WTC11 (cell line): ENCODE measurements at regions not wholly inside any gene's neighbourhood (a gene's known extent, or its start where the extent isn't known, plus 50 kb on each side); places are given as distances from the start of the nearest gene placed in this dataset.

Source experiments
- ATAC-seq: fragments of 200-7000 bp; cut with Tn5 transposase; 2 replicates; pipeline ENCODE4 v1.10.0; 2021; ENCODE audit warnings: mild to moderate bottlenecking, moderate library complexity
- CTCF ChIA-PET: fragments of 300-600 bp; sonication (Branson Sonifier 250); formaldehyde crosslinking; loops from one replicate; lab custom pipeline; 2021; ENCODE audit warnings: antibody characterized with exemption; lab: Charles Lee
- POLR2A ChIA-PET: fragments of 350-600 bp; sonication (Branson Sonifier 250); formaldehyde crosslinking; loops from one replicate; lab custom pipeline; 2021; ENCODE audit warnings: antibody characterized with exemption; lab: Charles Lee
- DNase-seq: peaks from one replicate; pipeline ENCODE4 v3.0.0; 2021; ENCODE audit warnings: low spot score
- H3K27ac Mint-ChIP-seq: 2 replicates; pipeline ENCODE4 v1.8.0; 2021; ENCODE audit warnings: mixed read lengths
- H3K27me3 Mint-ChIP-seq: 2 replicates; pipeline ENCODE4 v1.8.0; 2021; ENCODE audit warnings: low read depth, mild to moderate bottlenecking, moderate library complexity, mixed read lengths
- H3K36me3 Mint-ChIP-seq: 2 replicates; pipeline ENCODE4 v1.8.0; 2021; ENCODE audit warnings: mixed read lengths
- H3K4me1 Mint-ChIP-seq: 2 replicates; pipeline ENCODE4 v1.8.0; 2022; ENCODE audit warnings: mixed read lengths
- H3K4me3 Mint-ChIP-seq: 2 replicates; pipeline ENCODE4 v1.8.0; 2021; ENCODE audit warnings: mild to moderate bottlenecking, moderate library complexity, mixed read lengths
- H3K9me3 Mint-ChIP-seq: 2 replicates; pipeline ENCODE4 v1.8.0; 2021; ENCODE audit warnings: mixed read lengths
- FOXP1 ChIP-seq: sonication (generic); formaldehyde crosslinking; IDR thresholded peaks from 2 replicates; pipeline ENCODE4 v1.8.0; 2022; ENCODE audit warnings: missing genetic modification reagents, mild to moderate bottlenecking, moderate library complexity, borderline replicate concordance
- GRHL2 ChIP-seq: fragments of 250-450 bp; sonication (Bioruptor Pico); IDR thresholded peaks from 2 replicates; pipeline ENCODE4 v1.8.0; 2022; ENCODE audit warnings: mild to moderate bottlenecking, moderate library complexity; ENCODE audit not compliant: insufficient replicate concordance, severe bottlenecking
- HMGA2 ChIP-seq: fragments of 250-450 bp; sonication (Bioruptor Pico); IDR thresholded peaks from 2 replicates; pipeline ENCODE4 v1.4.0; 2021; ENCODE audit warnings: mild to moderate bottlenecking, moderate library complexity
- NR3C1 ChIP-seq: sonication (generic); formaldehyde crosslinking; conservative IDR thresholded peaks from 2 replicates; pipeline ENCODE4 v1.8.1; 2023; ENCODE audit warnings: low read depth, mild to moderate bottlenecking, missing genetic modification reagents
- SOX15 ChIP-seq: fragments of 250-450 bp; sonication (Bioruptor Pico); IDR thresholded peaks from 2 replicates; pipeline ENCODE4 v1.9.0; 2021; ENCODE audit warnings: mild to moderate bottlenecking
- TEAD4 ChIP-seq: sonication (generic); formaldehyde crosslinking; IDR thresholded peaks from 2 replicates; pipeline ENCODE4 v1.8.0; 2022; ENCODE audit warnings: mild to moderate bottlenecking, missing genetic modification reagents
- ZNF317 ChIP-seq: sonication (generic); formaldehyde crosslinking; IDR thresholded peaks from 2 replicates; pipeline ENCODE4 v1.8.1; 2023; ENCODE audit warnings: low read depth, mild to moderate bottlenecking, moderate library complexity, missing genetic modification reagents, borderline replicate concordance
- ZNF396 ChIP-seq: fragments of 250-450 bp; sonication (Bioruptor Pico); IDR thresholded peaks from 2 replicates; pipeline ENCODE4 v1.8.0; 2021; ENCODE audit warnings: mild to moderate bottlenecking, moderate library complexity, borderline replicate concordance
- ZNF416 ChIP-seq: fragments of 250-450 bp; sonication (Bioruptor Pico); IDR thresholded peaks from 2 replicates; pipeline ENCODE4 v1.9.0; 2021; ENCODE audit warnings: mild to moderate bottlenecking, inconsistent platforms
- TF ChIP-seq, protein P1 (sequence below): sonication (generic); formaldehyde crosslinking; conservative IDR thresholded peaks from 2 replicates; pipeline ENCODE4 v1.8.1; 2023; ENCODE audit warnings: mild to moderate bottlenecking, low read depth, missing genetic modification reagents, moderate library complexity
- TF ChIP-seq, protein P2 (sequence below): sonication (generic); formaldehyde crosslinking; IDR thresholded peaks from 2 replicates; pipeline ENCODE4 v1.8.0; 2023; ENCODE audit warnings: missing genetic modification reagents
- TF ChIP-seq, protein P3 (sequence below): sonication (generic); formaldehyde crosslinking; IDR thresholded peaks from 2 replicates; pipeline ENCODE4 v1.8.0; 2022; ENCODE audit warnings: mild to moderate bottlenecking, missing genetic modification reagents
- TF ChIP-seq, protein P4 (sequence below): fragments of 250-450 bp; sonication (Bioruptor Pico); IDR thresholded peaks from 2 replicates; pipeline ENCODE4 v1.9.0; 2021; ENCODE audit warnings: mild to moderate bottlenecking, borderline replicate concordance
- TF ChIP-seq, protein P5 (sequence below): sonication (generic); formaldehyde crosslinking; conservative IDR thresholded peaks from 2 replicates; pipeline ENCODE4 v1.8.1; 2022; ENCODE audit warnings: mild to moderate bottlenecking, missing genetic modification reagents
- TF ChIP-seq, protein P6 (sequence below): sonication (generic); formaldehyde crosslinking; IDR thresholded peaks from 2 replicates; pipeline ENCODE4 v1.8.0; 2023; ENCODE audit warnings: missing genetic modification reagents, mild to moderate bottlenecking, borderline replicate concordance

DNA sequence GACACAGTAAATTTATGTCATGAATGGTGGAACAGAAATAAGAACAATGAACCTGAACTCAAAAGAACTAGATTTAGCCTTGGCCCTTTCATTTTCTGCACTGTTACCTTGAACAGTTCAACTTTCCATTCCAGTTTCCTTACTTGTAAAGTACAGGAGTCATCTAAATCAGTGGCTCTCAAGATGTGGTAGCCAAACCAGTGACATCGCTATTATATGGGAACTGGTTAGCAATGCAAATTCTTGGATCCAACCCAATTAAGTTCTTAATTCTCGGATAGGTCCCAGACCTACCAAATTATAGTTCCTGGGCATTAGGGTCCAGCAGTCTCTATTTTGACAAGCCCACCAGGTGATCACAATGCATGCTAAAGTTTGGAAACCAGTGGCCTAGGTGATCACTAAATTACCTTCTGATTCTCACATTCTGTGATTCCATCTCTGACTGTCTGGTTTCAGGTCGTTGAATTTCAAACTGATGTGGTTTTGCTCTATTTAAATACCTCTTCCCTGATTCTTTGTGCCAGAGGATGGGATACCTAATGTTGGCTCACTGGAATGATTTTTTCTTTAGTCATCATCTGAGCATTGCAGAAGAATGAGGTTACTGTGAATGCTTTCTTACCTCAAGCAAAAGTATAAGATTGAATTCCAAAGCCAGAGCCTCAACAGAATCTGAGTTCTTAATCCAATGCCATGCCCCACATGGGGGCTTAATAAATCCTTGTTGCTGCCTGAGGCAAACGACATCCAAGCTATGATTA lies 253.8 kb downstream of the ENC1 start:
- no peaks in the 10 kb centered on the region for H3K9me3 Mint-ChIP-seq
- peaks cover 20% of the 10 kb centered on the region for H3K4me1 Mint-ChIP-seq
- H3K36me3 Mint-ChIP-seq: no peaks in the 10 kb centered on the region
- no peak for DNase-seq
- no peak for ATAC-seq
- TF ChIP-seq FOXP1 (CRISPR knock-in tag) (no peak), NR3C1 (CRISPR knock-in tag) (no peak), SOX15 (CRISPR knock-in tag) (no peak), GRHL2 (CRISPR knock-in tag) (no peak), HMGA2 (no peak), ZNF416 (CRISPR knock-in tag) (no peak), ZNF317 (CRISPR knock-in tag) (no peak), TEAD4 (CRISPR knock-in tag) (no peak), ZNF396 (CRISPR knock-in tag) (no peak)
- TF ChIP-seq, protein P1, sequence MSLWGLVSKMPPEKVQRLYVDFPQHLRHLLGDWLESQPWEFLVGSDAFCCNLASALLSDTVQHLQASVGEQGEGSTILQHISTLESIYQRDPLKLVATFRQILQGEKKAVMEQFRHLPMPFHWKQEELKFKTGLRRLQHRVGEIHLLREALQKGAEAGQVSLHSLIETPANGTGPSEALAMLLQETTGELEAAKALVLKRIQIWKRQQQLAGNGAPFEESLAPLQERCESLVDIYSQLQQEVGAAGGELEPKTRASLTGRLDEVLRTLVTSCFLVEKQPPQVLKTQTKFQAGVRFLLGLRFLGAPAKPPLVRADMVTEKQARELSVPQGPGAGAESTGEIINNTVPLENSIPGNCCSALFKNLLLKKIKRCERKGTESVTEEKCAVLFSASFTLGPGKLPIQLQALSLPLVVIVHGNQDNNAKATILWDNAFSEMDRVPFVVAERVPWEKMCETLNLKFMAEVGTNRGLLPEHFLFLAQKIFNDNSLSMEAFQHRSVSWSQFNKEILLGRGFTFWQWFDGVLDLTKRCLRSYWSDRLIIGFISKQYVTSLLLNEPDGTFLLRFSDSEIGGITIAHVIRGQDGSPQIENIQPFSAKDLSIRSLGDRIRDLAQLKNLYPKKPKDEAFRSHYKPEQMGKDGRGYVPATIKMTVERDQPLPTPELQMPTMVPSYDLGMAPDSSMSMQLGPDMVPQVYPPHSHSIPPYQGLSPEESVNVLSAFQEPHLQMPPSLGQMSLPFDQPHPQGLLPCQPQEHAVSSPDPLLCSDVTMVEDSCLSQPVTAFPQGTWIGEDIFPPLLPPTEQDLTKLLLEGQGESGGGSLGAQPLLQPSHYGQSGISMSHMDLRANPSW: no peak
- TF ChIP-seq, protein P2, sequence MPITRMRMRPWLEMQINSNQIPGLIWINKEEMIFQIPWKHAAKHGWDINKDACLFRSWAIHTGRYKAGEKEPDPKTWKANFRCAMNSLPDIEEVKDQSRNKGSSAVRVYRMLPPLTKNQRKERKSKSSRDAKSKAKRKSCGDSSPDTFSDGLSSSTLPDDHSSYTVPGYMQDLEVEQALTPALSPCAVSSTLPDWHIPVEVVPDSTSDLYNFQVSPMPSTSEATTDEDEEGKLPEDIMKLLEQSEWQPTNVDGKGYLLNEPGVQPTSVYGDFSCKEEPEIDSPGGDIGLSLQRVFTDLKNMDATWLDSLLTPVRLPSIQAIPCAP (CRISPR knock-in tag): no peak
- TF ChIP-seq, protein P3, sequence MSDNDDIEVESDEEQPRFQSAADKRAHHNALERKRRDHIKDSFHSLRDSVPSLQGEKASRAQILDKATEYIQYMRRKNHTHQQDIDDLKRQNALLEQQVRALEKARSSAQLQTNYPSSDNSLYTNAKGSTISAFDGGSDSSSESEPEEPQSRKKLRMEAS (CRISPR knock-in tag): no peak
- TF ChIP-seq, protein P4, sequence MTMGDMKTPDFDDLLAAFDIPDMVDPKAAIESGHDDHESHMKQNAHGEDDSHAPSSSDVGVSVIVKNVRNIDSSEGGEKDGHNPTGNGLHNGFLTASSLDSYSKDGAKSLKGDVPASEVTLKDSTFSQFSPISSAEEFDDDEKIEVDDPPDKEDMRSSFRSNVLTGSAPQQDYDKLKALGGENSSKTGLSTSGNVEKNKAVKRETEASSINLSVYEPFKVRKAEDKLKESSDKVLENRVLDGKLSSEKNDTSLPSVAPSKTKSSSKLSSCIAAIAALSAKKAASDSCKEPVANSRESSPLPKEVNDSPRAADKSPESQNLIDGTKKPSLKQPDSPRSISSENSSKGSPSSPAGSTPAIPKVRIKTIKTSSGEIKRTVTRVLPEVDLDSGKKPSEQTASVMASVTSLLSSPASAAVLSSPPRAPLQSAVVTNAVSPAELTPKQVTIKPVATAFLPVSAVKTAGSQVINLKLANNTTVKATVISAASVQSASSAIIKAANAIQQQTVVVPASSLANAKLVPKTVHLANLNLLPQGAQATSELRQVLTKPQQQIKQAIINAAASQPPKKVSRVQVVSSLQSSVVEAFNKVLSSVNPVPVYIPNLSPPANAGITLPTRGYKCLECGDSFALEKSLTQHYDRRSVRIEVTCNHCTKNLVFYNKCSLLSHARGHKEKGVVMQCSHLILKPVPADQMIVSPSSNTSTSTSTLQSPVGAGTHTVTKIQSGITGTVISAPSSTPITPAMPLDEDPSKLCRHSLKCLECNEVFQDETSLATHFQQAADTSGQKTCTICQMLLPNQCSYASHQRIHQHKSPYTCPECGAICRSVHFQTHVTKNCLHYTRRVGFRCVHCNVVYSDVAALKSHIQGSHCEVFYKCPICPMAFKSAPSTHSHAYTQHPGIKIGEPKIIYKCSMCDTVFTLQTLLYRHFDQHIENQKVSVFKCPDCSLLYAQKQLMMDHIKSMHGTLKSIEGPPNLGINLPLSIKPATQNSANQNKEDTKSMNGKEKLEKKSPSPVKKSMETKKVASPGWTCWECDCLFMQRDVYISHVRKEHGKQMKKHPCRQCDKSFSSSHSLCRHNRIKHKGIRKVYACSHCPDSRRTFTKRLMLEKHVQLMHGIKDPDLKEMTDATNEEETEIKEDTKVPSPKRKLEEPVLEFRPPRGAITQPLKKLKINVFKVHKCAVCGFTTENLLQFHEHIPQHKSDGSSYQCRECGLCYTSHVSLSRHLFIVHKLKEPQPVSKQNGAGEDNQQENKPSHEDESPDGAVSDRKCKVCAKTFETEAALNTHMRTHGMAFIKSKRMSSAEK (CRISPR knock-in tag): no peak
- TF ChIP-seq, protein P5, sequence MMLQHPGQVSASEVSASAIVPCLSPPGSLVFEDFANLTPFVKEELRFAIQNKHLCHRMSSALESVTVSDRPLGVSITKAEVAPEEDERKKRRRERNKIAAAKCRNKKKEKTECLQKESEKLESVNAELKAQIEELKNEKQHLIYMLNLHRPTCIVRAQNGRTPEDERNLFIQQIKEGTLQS (CRISPR knock-in tag): no peak
- TF ChIP-seq, protein P6, sequence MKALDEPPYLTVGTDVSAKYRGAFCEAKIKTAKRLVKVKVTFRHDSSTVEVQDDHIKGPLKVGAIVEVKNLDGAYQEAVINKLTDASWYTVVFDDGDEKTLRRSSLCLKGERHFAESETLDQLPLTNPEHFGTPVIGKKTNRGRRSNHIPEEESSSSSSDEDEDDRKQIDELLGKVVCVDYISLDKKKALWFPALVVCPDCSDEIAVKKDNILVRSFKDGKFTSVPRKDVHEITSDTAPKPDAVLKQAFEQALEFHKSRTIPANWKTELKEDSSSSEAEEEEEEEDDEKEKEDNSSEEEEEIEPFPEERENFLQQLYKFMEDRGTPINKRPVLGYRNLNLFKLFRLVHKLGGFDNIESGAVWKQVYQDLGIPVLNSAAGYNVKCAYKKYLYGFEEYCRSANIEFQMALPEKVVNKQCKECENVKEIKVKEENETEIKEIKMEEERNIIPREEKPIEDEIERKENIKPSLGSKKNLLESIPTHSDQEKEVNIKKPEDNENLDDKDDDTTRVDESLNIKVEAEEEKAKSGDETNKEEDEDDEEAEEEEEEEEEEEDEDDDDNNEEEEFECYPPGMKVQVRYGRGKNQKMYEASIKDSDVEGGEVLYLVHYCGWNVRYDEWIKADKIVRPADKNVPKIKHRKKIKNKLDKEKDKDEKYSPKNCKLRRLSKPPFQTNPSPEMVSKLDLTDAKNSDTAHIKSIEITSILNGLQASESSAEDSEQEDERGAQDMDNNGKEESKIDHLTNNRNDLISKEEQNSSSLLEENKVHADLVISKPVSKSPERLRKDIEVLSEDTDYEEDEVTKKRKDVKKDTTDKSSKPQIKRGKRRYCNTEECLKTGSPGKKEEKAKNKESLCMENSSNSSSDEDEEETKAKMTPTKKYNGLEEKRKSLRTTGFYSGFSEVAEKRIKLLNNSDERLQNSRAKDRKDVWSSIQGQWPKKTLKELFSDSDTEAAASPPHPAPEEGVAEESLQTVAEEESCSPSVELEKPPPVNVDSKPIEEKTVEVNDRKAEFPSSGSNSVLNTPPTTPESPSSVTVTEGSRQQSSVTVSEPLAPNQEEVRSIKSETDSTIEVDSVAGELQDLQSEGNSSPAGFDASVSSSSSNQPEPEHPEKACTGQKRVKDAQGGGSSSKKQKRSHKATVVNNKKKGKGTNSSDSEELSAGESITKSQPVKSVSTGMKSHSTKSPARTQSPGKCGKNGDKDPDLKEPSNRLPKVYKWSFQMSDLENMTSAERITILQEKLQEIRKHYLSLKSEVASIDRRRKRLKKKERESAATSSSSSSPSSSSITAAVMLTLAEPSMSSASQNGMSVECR: no peak
- POLR2A ChIA-PET: no interaction called here
- H3K4me3 Mint-ChIP-seq: no peak overlapping the region
- H3K27ac Mint-ChIP-seq: no peak overlapping the region
- CTCF ChIA-PET: no interaction called here
- no peaks in the 10 kb centered on the region for H3K27me3 Mint-ChIP-seq
